Activated CD4-positive, alpha-beta T cell treated with anti-CD3 and anti-CD28 coated beads, Interleukin-2, Interleukin-6, amounts not matched to agents 100 ng/mL and 50 ng/mL, durations not matched to agents 16 hours and 8 hours (primary cell): ENCODE measurements at regions not wholly inside any gene's neighbourhood (a gene's known extent, or its start where the extent isn't known, plus 50 kb on each side); places are given as distances from the start of the nearest gene placed in this dataset.
"Not testable (repeated sequence)": the region's sequence is repeated elsewhere in the genome, so short reads cannot be mapped to it uniquely, and the experiment has no call there.

Source experiments
- DNase-seq: peaks from one replicate; pipeline ENCODE4 v3.0.0-alpha.2; 2020

DNA sequence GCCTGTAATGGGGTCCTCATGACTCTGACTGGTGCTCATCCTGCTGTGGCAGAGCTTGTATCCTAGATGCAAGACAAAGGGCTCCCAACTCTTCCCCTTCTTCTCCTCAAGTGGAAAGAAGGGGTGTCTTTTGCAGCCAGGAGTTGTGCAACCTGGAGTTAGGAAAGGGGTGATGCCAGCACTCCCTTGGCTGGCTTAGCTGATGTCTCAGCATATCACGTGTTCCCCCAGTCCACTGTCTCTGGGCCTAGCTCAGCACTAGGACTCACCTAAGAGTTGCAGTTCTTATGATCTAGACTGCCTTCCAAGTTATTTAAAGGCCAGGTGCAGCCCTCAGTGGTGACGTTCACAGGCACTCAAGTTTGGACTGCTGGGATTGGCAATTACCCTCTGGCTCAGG, 146.2 kb upstream of the GORAB start:
- no peak for DNase-seq

DNA sequence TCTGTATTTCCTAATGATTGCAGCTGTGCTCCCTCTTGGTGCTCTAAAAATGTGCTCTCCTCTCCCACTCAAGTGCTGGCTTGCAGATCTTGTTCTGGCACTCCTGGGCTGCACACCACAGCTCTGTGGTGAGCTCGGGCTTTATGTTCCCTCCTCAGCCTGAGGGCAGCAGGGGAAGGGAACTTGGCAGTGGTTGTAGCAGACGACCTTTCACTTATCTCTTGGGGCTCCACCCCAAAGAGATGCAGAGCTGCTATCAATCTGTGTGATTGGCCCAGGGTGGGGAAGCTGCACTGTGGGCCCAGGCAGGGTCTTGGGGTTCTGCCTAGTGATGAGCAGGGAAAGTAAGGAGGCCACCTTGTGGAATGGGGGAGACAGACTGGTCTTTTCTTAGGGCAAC, 143.5 kb upstream of the GORAB start:
- DNase-seq = no peak

DNA sequence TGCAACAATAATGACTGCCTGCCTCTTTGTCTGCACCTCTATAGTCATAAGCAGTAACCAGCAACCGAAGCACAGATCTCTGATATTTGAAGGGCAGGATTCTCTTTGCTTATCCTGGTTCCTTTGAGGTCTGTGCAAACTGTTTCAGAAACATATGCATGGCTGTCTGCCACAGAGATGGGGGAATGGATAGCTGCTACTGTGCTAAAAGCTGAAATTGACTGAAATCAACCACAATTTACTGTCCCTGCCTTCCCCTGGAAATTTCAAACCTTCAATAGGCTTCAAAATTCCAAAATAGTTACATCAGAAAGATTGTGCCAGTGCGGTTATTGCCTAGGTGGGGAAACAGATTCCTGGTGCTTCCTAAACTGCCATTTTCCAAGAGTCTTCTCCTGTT, 136.8 kb upstream of the GORAB start:
- DNase-seq = no peak

DNA sequence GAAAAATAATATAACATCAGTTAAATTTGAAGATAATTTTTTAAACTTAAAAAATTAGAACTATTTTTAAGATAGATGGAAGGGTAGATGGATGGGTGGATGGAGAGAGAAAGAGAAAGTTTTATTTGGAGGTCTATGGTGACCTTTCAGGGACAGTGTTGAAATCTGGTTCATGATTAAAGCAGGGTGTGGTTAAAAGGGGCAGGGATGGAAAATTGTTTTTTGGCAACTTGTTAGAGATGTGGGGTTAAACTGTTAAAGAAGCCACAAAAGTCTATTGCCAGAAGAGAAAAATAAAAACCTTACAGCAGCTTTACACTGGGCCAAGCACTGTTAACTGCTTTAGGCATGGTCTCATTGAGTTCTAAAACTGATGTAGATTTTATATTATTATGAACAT, 134.9 kb upstream of the GORAB start:
- no peak for DNase-seq

DNA sequence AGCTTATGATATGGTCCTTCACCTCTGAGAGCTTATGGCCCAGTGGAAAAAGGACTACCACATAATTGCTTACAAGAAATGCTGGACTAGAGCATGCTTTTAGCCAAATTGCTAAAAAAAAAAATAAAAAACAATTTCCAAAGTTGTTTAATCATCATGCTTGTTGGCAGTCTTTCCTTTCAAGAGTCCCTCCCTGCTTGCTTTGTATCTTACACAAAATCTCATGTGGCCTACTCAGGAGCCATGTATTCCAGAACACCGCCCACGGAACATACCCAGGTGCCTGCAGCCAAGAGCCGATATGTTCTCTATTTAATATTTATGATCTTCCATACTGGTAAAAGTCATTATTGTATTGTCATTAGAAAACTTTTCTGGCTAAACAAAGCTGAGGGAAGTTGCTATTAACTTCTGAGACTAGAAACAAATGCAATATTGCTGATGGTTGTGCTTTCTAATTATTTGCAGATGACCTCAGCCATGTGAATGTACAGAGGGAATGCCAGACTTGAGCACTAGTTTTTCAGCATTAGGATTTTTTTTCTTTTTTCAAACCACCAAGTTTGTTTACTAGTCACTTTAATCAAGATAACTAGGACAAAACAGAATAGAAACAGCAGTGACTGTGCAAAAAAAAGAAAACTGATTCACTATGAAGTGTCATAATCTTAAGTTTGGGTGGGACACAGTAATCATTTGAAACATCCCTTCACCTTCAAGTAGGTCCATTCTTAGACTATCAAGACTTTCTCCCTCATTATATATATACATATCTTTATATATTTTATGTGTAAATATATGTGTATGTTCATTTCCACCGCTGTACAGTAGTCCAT, 129.3 kb upstream of the GORAB start:
- DNase-seq = no peak

DNA sequence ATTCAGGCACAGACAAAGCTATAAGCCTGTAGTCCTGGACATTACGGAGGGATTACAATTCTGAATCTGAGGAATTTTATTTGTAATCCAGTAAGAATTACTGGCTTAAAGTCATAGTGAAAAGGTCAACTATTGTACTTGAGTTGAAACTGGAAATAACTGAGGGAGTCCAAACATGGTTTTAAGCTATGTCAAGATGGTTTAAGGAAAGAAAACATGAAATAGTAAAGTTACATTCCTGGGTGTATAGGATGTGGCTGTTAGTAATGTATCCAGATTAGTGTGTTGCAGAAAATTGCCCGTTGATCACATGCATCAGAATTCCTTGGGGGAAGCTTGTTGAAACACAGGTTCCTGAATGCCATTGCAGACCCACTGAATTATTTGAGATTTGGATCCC, 124.8 kb upstream of the GORAB start:
- no peak for DNase-seq

DNA sequence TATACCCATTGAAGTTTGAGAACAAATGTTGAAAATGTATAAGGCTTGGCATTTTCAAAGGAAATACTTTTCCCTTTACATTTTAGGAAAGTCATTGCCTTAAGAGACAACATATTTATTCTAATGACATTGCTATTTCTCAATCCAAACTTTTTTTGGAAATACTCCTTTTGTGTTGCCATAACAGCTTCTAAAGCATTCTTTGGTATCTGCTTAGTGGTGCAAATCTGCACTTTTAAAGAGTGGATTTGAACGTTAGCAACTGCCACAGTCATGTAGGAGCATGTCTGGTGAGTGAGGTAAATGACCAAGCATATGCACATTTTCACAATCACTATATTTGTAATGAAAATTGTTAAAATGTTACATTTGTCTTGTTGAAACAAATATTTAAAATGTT, 124.4 kb upstream of the GORAB start:
- DNase-seq = no peak

DNA sequence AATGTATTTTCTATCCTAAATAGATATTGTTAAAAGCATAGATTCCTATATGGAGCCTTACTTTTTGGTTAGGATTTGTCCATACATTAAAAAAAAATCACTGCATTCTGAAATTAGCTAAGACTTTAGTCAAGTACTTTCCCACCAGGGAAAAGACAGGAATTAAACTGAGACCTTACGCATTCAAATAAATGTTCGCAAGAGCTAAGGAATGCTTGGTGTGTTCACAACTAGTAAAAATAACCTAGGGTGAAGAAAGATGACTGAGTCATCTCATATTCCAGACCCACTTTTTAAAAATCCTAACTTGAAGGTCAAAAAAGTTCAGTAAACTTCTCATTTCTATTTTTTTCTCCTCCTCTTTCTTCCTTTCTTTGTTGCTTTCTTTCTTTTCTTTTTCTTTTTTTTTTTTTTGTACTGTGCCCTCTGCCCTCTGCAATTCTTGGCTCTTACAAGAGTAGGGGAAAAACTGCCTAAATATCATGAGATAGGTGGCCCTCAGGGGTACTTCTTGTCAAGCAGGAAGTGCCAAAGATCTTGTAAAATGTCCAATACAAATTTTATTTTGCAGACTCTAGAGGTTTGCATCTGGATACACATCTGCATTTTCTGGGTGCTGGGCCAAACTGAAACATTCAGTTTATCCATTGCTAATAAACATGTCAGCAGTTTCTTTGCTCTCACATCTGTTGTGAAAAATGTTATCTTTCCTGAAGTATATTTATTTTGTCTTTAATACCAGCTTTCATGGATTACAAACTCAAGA, 121.4 kb upstream of the GORAB start:
- no peak for DNase-seq

DNA sequence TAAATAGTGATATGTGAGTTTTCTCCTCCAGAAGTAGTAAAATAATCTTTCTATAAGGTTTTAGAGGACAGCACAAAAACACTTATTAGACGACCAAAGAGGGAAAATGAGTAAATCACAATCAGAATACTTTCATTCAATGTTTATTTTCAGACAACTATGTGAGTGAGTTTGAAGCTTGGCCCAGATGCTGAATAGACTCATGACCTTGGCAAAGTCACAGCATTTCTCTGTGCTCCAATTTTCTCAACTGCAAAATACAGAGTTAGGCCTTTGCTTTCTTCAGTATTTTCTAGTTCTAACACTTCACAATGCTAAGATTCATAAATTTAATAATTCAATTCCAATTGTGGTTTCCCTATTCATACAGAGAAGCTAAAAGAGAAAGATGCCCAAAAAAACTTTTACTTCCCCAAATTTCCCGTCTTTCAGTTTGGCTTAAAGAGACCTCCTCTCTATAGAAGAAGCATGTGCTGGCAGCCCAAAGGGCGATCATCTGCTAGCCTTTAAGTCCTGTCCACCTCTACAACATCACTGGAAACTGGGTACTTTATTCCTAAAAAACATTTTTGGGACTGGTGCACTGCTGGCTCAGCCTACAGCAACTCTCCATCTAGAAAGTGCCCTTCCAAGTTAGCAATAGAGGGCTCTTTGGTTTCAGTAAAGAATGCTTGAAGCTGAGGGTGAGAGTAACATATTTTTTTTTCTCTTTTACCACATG, 116.8 kb upstream of the GORAB start:
- DNase-seq = no peak

DNA sequence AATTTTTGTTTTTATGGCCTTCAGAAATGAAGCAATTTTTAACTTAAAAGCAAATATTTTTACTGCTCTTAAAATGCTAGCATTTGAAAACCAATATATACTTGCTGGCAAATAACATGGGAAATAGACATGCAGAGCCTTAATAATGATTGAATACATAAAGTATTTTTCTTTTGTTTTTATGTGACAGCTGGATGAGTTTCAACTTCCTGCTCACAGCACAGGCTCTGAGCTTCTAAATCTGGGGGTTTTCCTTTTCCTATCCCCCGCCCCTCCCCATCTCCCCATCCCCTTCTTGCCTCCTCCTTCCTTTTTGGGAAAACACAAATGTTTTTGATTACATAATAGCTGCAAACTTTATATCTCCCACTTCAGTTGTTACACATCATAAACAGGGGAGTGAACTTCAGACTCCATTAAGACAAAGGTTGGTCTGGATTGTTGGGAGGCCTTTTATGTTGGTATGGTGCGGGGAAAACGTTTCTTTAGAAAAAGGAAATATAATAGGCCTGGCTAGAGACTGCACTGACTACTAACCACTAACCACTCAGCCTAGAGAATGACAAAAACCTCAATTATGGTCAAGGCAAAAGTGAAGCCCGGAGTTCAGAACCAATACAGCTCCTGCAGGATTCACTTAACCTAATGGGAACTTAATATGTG, 116.1 kb upstream of the GORAB start:
- DNase-seq = no peak

DNA sequence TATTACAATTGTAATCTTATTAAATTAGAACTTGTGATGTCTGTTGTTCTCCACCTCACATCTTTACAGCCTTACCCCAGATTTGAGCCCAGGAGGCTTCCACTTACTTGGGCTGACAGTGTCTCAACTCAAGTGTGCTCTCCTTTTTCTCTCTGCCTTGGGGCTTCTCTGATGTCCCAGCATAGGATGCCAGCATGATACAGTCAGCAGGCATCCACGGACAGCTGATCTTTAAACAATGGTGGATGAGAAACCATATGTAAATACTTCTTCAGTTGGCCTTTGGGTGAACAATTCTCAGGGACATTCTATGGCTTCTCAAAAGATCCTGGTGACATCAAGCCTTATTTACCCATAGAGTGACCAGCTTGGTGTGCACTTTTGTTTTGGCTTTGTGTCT, 107.6 kb upstream of the GORAB start:
- DNase-seq = no peak

DNA sequence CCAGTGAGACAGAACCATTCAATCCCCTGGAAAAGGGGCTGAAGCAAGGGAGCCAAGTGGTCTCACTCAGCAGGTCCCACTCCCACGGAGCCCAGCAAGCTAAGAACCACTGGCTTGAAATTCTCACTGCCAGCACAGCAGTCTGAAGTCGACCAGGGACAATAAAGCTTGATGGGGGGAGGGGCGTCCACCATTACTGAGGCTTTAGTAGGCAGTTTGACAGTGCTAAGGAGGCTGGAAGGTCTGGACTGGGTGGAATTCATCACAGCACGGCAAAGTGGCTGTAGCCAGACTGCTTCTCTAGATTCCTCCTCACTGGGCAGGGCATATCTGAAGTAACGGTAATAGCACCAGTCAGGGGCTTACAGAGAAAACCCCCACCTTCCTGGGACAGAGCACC, 105.4 kb upstream of the GORAB start:
- no peak for DNase-seq

DNA sequence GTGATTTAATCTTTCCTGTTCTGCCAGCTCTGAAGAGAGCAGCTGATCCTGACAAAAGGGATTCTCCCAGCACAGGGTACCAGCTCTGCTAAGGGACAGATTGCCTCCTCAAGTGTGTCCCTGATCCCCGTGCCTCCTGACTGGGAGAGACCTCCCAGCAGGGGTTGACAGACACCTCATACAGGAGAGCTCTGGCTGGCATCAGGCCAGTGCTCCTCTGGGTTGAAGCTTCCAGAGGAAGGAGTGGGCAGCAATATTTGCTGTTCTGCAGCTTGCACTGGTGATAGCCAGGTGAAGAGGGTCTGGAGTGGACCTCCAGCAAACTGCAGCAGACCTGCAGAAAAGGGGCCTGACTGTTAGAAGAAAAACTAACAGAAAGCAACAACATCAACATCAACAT, 105.0 kb upstream of the GORAB start:
- not testable (repeated sequence) for DNase-seq

DNA sequence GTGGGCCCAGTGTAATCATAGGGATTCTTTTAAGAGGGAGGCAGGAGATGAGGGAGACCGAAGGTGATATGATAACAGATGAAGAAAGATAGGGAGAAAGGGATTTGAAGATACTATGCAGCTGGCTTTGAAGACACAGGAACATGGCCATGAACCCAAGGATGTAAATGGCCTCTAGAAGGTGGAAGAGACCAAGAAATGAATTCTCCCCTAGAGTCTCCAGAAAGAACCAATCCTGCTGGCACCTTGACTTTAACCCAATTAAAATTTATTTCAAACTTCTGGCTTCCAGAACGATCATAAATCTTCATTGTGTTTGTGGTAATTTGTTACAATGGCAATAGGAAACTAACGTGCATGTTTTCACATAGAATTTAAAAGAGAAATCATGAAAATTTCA, 95.0 kb upstream of the GORAB start:
- DNase-seq = no peak

DNA sequence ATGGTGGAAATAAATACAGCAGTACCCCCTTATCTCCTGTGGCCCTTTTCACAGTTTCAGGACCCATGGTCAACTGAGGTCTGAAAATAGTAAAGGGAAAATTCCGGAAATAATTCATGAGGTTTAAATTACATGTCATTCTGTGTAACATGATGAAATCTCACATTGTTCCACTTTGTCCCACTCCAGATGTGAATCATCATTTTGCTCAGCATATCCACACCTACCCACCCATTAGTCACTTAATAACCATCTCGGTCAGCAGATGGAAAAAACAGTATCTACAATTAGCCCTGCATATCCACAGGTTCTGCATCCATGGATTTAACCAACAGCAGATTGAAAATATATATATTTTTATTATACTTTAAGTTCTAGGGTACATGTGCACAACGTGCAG, 86.9 kb upstream of the GORAB start:
- no peak for DNase-seq

DNA sequence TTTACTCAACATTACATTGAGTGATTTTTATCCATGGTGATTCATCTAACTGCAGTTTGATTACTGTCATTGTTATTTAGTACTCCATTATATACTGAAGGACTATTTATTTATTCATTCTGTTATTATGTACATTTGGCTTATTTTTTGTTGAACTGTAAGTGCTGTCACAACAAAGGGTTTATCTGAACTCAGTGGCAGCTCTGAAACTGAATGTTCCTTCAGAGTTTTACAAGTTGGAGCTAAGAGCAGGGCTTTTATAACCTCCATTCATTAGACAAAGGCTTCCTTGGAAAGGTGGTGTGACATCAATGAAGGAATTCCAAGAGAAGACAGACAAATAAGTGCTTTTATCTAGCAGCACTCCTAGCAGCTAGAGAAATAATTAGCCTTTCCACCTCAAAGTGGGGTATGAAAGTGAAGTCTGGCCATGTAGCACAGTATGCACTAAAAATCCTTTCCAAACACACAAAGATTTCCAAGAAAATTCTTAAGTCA, 83.3 kb upstream of the GORAB start:
- DNase-seq = no peak

DNA sequence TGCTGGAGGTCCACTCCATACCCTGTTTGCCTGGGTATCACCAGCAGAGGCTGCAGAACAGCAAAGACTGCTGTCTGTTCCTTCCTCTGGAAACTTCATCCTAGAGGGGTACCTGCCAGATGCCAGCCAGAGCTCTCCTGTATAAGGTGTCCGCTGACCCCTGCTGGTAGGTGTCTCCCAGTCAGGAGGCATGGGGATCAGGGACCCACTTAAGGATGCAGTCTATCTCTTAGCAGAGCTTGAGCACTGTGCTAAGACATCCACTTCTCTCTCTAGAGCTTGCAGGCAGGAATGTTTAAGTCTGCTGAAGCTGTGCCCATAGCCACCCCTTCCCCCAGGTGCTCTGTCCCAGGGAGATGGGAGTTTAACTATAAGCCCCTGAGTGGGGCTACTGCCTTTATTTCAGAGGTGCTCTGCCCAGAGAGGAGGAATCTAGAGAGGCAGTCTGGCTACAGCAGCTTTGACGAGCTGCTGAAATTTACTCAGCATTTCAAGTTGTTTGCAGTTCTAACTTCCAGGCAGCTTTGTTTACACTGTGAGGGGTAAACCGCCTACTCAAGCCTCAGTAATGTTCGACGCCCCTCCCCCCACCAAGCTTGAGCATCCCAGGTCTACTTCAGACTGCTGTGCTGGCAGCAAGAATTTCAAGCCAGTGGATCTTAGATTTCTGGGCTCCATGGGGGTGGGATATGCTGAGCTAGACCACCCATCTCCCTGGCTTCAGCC, 74.5 kb upstream of the GORAB start:
- DNase-seq = peak; percentile 21

DNA sequence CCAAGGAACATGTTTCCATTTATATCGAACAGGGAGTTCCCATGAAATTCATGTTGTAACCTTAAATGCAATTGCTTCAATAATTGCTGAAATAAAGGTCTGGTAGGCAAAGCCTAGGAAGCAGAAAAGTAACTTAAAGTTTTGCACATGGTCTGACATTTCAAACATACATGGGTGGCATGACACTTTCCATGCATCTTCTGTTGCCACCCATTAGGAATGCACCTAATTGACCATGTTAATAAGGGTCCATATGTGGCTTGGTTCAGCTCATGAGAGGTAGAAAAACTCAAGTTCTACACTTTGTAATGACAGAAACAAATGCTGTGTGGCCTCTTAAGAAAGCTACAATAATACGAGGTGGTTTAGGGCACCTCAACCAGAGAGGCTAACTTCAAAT, 72.0 kb upstream of the GORAB start:
- DNase-seq = no peak

DNA sequence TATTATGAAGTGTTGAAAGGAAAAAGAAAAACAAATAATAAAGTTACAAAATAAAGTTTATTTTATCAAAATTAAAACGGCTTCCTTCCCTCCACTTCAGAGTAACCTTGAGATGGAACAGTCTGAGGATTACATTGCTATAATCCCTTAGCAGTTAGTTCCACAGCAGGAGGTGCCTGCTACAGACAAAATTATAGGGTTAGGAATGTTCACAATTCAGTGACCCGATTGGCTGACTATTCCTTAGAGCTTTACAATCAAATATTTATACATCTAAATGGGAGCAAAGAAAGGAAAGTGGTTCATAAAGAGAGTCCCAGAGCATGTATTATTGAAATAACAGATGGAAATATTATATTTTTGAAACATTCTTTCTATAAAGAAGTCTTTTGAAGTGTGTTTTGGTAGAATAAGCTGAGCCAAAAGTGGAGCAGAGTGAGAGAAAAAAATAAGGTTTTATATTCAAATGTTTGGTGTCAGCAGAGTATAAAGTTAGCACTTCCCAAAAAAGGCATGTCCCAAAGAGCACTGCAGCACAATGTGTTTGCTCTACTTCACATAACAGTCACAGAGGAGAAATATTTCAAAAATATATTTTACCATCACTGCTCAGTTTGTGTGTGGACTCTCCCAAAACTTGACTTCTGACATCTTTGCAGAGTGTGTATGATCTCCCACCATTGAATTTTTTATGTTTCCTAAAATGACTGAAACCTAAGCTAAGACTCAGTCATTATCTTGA, 71.4 kb upstream of the GORAB start:
- no peak for DNase-seq

DNA sequence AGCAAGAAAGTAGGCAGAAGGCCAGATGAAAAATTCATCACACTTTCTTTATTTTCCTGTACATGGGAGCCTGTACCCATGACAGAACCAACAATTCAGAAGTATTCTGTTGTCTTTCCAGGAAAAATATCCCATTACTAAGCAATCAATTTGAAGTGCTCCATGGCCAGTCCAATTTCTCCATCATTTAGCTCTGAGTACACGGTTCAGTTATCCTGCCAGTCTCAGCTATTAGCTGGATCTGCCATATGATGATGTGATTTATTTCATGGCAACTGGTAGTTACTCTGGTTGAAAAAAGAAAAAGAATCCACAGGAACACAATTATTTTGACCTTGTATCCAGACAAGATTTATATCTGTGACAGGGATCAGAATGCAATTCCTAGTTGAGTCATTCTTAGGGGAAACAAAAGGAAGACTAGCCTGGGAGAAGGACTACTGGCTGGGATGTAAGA, 70.6 kb upstream of the GORAB start:
- no peak for DNase-seq

DNA sequence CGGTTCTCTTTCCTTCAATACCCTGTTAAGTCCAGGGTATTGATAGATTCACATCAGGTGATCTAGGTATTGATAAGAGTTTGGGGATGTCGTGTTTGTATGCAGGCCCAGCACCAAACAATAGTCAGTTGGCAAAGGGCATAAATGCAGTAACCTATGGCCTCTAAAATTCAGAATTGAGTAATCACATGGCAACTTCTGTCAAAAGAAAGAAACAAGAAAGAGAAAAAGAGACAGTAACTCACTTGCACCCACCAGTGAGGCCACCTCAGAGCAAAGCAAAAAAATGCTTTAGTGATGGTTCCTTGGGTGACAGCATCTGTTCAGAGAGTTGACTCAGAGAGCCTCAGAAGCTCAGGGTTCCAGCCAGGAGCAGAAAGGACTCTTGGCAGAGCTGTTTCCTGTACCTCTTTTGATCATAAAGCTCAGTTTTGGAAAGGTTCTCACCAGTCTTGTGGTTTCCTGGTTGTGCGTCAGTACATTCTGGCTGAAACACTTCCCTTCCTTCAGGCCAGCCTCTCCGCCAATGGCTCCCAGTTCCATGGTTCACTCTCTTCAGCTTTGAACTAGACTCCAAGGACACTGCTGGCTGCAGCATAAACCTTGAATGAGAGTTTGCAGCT, 70.1 kb upstream of the GORAB start:
- no peak for DNase-seq
